K562 (cell line): ENCODE measurements at regions not wholly inside any gene's neighbourhood (a gene's known extent, or its start where the extent isn't known, plus 50 kb on each side); places are given as distances from the start of the nearest gene placed in this dataset.

ENCODE experiments used
- ATAC-seq: fragments of 200-7000 bp; cut with Tn5 transposase; 3 replicates; pipeline ENCODE4 v1.9.1; 2020; ENCODE audit warnings: moderate library complexity
- BruUV-seq: library from RNA; stranded (reverse); fragments of 400-500 nt; replicated peaks from 2 replicates; lab custom pipeline; 2021; lab: Mats Ljungman, UMichigan
- CTCF ChIA-PET: fragments of 300-600 bp; formaldehyde crosslinking; extraction: SDS; loops from one replicate; lab custom pipeline; 2021; ENCODE audit warnings: low intra/inter-chr PET ratio; lab: Yijun Ruan, JAX
- POLR2A ChIA-PET: fragments of 300-600, 350-650 bp; sonication (Branson Sonifier 250); formaldehyde crosslinking; extraction: SDS; loops from one replicate; lab custom pipeline; 2021; ENCODE audit warnings: antibody characterized with exemption, inconsistent platforms; lab: Yijun Ruan, JAX
- DNase-seq, 4 experiments: peaks; one replicate each; pipeline versions ENCODE4 v3.0.0 to v3.0.0-alpha.2; 2011 to 2018; ENCODE audit warnings: low spot score in 3 of 4, mixed read lengths in 3 of 4; ENCODE audit errors: extremely low read depth in 1 of 4
- FAIRE-seq: peaks from 2 replicates; lab custom pipeline; 2011; peaks lifted over from hg19 to GRCh38; lab: Jason Lieb, UNC
- H2AFZ ChIP-seq: 2 replicates; pipeline ENCODE4 v1.6.0; 2011; ENCODE audit warnings: low read depth, low read length, control low read depth, inconsistent platforms
- H3K27ac ChIP-seq: fragments of 200-600 bp; 3 replicates; pipeline ENCODE4 v1.8.0; 2011; ENCODE audit warnings: low read depth, mild to moderate bottlenecking, control low read depth, inconsistent platforms, low read length, moderate library complexity, mixed read lengths; ENCODE audit errors: extremely low read depth
- H3K27me3 ChIP-seq, 2 experiments: fragments of 300-600 bp in 1 of 2; 2 replicates in 1 of 2; 3 replicates in 1 of 2; pipeline versions ENCODE4 v1.6.0 to v1.8.0; 2011; ENCODE audit warnings: inconsistent platforms in 2 of 2, low read length in 2 of 2, mild to moderate bottlenecking in 1 of 2, mixed read lengths in 1 of 2, moderate library complexity in 1 of 2; ENCODE audit not compliant: control insufficient read depth in 2 of 2, insufficient read depth in 2 of 2
- H3K36me3 ChIP-seq: fragments of 300-600 bp; 3 replicates; pipeline ENCODE4 v1.8.0; 2011; ENCODE audit warnings: mild to moderate bottlenecking, low read length, inconsistent platforms; ENCODE audit not compliant: control insufficient read depth, insufficient read depth
- H3K4me1 ChIP-seq, 2 experiments: fragments of 200-600 bp in 1 of 2; replicated peaks in 1 of 2; 2 replicates in 1 of 2; 3 replicates in 1 of 2; pipeline versions ENCODE4 v1.5.1 to v1.8.0; 2011; ENCODE audit warnings: inconsistent platforms in 2 of 2, low read length in 2 of 2, mild to moderate bottlenecking in 1 of 2, mixed read lengths in 1 of 2, moderate library complexity in 1 of 2; ENCODE audit not compliant: control insufficient read depth in 2 of 2, insufficient read depth in 2 of 2
- H3K4me2 ChIP-seq: 2 replicates; pipeline ENCODE4 v1.6.1; 2011; ENCODE audit warnings: low read length, control low read depth, inconsistent platforms, mixed read lengths; ENCODE audit not compliant: insufficient read depth
- H3K4me3 ChIP-seq: fragments of 200-600 bp; sonication (generic), shearing (Covaris generic); 2 replicates; pipeline ENCODE4 v1.5.1; 2016; ENCODE audit warnings: control low read depth, inconsistent platforms
- H3K79me2 ChIP-seq: fragments of 200-600 bp; 3 replicates; pipeline ENCODE4 v1.8.0; 2011; ENCODE audit warnings: low read length, inconsistent platforms; ENCODE audit not compliant: control insufficient read depth, insufficient read depth
- H3K9ac ChIP-seq, 2 experiments: 2 replicates each; pipeline versions ENCODE4 v1.6.0 to v1.6.1; 2011; ENCODE audit warnings: low read depth in 2 of 2, low read length in 2 of 2, control low read depth in 1 of 2, inconsistent platforms in 1 of 2, mild to moderate bottlenecking in 1 of 2, mixed read lengths in 1 of 2; ENCODE audit not compliant: insufficient read depth in 1 of 2
- H3K9me1 ChIP-seq: one replicate; pipeline ENCODE4 v1.6.0; 2011; ENCODE audit warnings: inconsistent platforms, mild to moderate bottlenecking, low read length, moderate library complexity; ENCODE audit not compliant: control insufficient read depth, insufficient read depth
- H3K9me3 ChIP-seq: replicated peaks from 2 replicates; pipeline ENCODE4 v1.5.1; 2011; ENCODE audit warnings: low read depth, low read length, inconsistent platforms; ENCODE audit not compliant: control insufficient read depth, insufficient read depth
- H4K20me1 ChIP-seq: replicated peaks from 2 replicates; pipeline ENCODE4 v1.6.1; 2011; ENCODE audit warnings: low read length, inconsistent platforms, mixed read lengths; ENCODE audit not compliant: control insufficient read depth, insufficient read depth
- C11orf30 ChIP-seq: fragments of 450-650 bp; IDR thresholded peaks from 2 replicates; pipeline ENCODE4 v1.6.1; 2016; ENCODE audit warnings: low read depth, mild to moderate bottlenecking
- EHMT2 ChIP-seq: fragments of 450-650 bp; IDR thresholded peaks from 2 replicates; pipeline ENCODE4 v1.6.1; 2018; ENCODE audit warnings: antibody characterized with exemption
- GTF2F1 ChIP-seq: IDR thresholded peaks from 2 replicates; pipeline ENCODE4 v1.6.1; 2011; ENCODE audit warnings: low read depth, low read length, improper control_type of control experiment
- HDAC2 ChIP-seq: fragments of 450-650 bp; IDR thresholded peaks from 2 replicates; pipeline ENCODE4 v1.6.1; 2016; ENCODE audit warnings: mild to moderate bottlenecking
- HNRNPL ChIP-seq: fragments of 200-400 bp; formaldehyde crosslinking; IDR thresholded peaks from 2 replicates; pipeline ENCODE4 v1.6.1; 2017; ENCODE audit warnings: low read depth, mild to moderate bottlenecking, low read length
- KDM5B ChIP-seq: fragments of 200-600 bp; sonication (generic); IDR thresholded peaks from 2 replicates; pipeline ENCODE4 v1.6.1; 2012; ENCODE audit warnings: low read depth, mild to moderate bottlenecking, moderate library complexity, low read length, control low read depth, inconsistent platforms; ENCODE audit not compliant: insufficient replicate concordance
- MBD2 ChIP-seq: sonication (generic); IDR thresholded peaks from 2 replicates; pipeline ENCODE4 v1.6.1; 2016; ENCODE audit warnings: low read depth, borderline replicate concordance
- MYC ChIP-seq, 2 experiments: fragments of 250-450 bp in 1 of 2; sonication (Bioruptor Pico) in 1 of 2; IDR thresholded peaks; 2 replicates each; pipeline versions ENCODE4 v1.5.1 to v1.6.1; 2012 to 2021; ENCODE audit warnings: low read depth in 2 of 2, borderline replicate concordance in 1 of 2, improper control_type of control experiment in 1 of 2, low read length in 1 of 2, mild to moderate bottlenecking in 1 of 2, moderate library complexity in 1 of 2
- PHF8 ChIP-seq: fragments of 200-600 bp; sonication (generic); IDR thresholded peaks from 2 replicates; pipeline ENCODE4 v1.6.1; 2012; ENCODE audit warnings: mixed run types, mild to moderate bottlenecking, inconsistent platforms, low read length, moderate library complexity, borderline replicate concordance
- RBM15 ChIP-seq: fragments of 200-400 bp; formaldehyde crosslinking; IDR thresholded peaks from 2 replicates; pipeline ENCODE4 v1.6.1; 2018; ENCODE audit warnings: mild to moderate bottlenecking, low read length, moderate library complexity; ENCODE audit not compliant: insufficient read depth
- RFX5 ChIP-seq: IDR thresholded peaks from 2 replicates; pipeline ENCODE4 v1.6.1; 2011; ENCODE audit warnings: low read depth, mild to moderate bottlenecking, improper control_type of control experiment, low read length
- SMAD3 ChIP-seq: fragments of 450-650 bp; formaldehyde crosslinking; conservative IDR thresholded peaks from 2 replicates; pipeline ENCODE4 v1.4.0; 2020; ENCODE audit warnings: mild to moderate bottlenecking
- TRIM24 ChIP-seq, 2 experiments: fragments of 450-650 bp; IDR thresholded peaks; 2 replicates each; pipeline ENCODE4 v1.6.1; 2016
- ZNF696 ChIP-seq: fragments of 250-450 bp; sonication (Bioruptor Pico); conservative IDR thresholded peaks from 2 replicates; pipeline ENCODE4 v1.4.0; 2020; ENCODE audit warnings: mild to moderate bottlenecking, moderate library complexity
- WGBS: fragments of 100-300 bp; shearing (Covaris generic); methylation state at CpG from one replicate; pipeline ENCODE4 v1.1.6; 2016; ENCODE audit warnings: low coverage, mixed read lengths; ENCODE audit not compliant: insufficient coverage; ENCODE audit errors: missing lambda C conversion rate; 5-methylcytosine and 5-hydroxymethylcytosine counted together
- in situ Hi-C: fragments of 300-500 bp; cut with MboI; formaldehyde crosslinking; loops from 4 replicates; pipeline ENCODE4 v1.15.0; 2018; ENCODE audit warnings: inconsistent platforms, mixed read lengths
- intact Hi-C: fragments of 100-400 bp; cut with micrococcal nuclease; formaldehyde crosslinking; loops from 2 replicates; pipeline ENCODE4 v1.14.2; 2022
- TF ChIP-seq, protein P1 (sequence below): fragments of 250-450 bp; sonication (Bioruptor Pico); IDR thresholded peaks from 2 replicates; pipeline ENCODE4 v1.8.0; 2022; ENCODE audit warnings: inconsistent platforms
- TF ChIP-seq, protein P2 (sequence below): fragments of 450-650 bp; IDR thresholded peaks from 2 replicates; pipeline ENCODE4 v1.6.1; 2016; ENCODE audit warnings: missing biosample characterization, missing genetic modification characterization
- TF ChIP-seq, protein P3 (sequence below): fragments of 200-800 bp; sonication (Bioruptor generic); IDR thresholded peaks from 2 replicates; pipeline ENCODE4 v1.6.1; 2016; ENCODE audit warnings: missing genetic modification characterization, missing compliant biosample characterization

DNA sequence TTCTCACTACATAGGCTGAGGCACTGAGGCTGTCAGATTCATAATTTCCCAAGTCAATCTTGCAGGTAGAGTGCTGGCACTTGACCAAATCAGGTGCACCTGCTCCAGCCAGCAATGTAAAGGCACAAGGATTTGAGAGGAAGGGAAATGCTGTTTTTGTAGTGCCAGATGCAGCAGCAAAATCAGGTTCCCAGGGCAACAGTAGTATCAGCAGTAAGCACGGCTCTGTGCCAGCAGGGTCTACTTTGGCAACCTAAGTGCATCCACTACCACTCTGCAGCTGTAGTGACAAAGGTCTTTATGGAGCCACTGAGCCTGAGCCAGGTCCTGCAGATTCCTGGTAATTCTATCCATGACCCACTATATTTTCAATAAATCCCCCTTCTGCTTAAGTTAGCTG is 329.5 kb downstream of the TPBG start:
- DNase-seq: no peak
- Histone ChIP-seq H3K36me3 (no peaks in the 10 kb centered on the region), H4K20me1 (no peaks in the 10 kb centered on the region), H3K79me2 (no peaks in the 10 kb centered on the region), H2AFZ (no peak overlapping the region), H3K9me1 (no peaks in the 10 kb centered on the region), H3K27me3 (no peaks in the 10 kb centered on the region), H3K9me3 (no peaks in the 10 kb centered on the region), H3K9ac (no peak overlapping the region), H3K4me2 (no peak overlapping the region), H3K4me3 (no peak overlapping the region), H3K4me1 (no peaks in the 10 kb centered on the region), H3K27ac (no peak overlapping the region)
- CTCF ChIA-PET: no interaction called here
- 0% methylated on average over 1 of the region's 1 CpG for WGBS
- intact Hi-C loops: no loop called here
- in situ Hi-C loops: no loop called here
- BruUV-seq: no TSS peak
- ATAC-seq: no peak
- TF ChIP-seq MYC (IDR thresholded peaks at IDR 0.05; ENCODE audit: low read depth, low read length) (no peak), MYC (CRISPR knock-in tag; IDR thresholded peaks at IDR 0.05; ENCODE audit: borderline replicate concordance, low read depth) (no peak), SMAD3 (CRISPR knock-in tag) (no peak), PHF8 (no peak), MBD2 (no peak), RBM15 (no peak), TRIM24 (IDR thresholded peaks at IDR 0.05) (no peak), EHMT2 (no peak), C11orf30 (no peak), HDAC2 (no peak), HNRNPL (no peak), GTF2F1 (no peak), KDM5B (no peak), ZNF696 (CRISPR knock-in tag) (no peak), RFX5 (no peak)
- TF ChIP-seq, protein P1, sequence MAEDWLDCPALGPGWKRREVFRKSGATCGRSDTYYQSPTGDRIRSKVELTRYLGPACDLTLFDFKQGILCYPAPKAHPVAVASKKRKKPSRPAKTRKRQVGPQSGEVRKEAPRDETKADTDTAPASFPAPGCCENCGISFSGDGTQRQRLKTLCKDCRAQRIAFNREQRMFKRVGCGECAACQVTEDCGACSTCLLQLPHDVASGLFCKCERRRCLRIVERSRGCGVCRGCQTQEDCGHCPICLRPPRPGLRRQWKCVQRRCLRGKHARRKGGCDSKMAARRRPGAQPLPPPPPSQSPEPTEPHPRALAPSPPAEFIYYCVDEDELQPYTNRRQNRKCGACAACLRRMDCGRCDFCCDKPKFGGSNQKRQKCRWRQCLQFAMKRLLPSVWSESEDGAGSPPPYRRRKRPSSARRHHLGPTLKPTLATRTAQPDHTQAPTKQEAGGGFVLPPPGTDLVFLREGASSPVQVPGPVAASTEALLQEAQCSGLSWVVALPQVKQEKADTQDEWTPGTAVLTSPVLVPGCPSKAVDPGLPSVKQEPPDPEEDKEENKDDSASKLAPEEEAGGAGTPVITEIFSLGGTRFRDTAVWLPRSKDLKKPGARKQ (CRISPR knock-in tag): no peak
- TF ChIP-seq, protein P2, sequence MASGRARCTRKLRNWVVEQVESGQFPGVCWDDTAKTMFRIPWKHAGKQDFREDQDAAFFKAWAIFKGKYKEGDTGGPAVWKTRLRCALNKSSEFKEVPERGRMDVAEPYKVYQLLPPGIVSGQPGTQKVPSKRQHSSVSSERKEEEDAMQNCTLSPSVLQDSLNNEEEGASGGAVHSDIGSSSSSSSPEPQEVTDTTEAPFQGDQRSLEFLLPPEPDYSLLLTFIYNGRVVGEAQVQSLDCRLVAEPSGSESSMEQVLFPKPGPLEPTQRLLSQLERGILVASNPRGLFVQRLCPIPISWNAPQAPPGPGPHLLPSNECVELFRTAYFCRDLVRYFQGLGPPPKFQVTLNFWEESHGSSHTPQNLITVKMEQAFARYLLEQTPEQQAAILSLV (tag): no peak
- TF ChIP-seq, protein P3, sequence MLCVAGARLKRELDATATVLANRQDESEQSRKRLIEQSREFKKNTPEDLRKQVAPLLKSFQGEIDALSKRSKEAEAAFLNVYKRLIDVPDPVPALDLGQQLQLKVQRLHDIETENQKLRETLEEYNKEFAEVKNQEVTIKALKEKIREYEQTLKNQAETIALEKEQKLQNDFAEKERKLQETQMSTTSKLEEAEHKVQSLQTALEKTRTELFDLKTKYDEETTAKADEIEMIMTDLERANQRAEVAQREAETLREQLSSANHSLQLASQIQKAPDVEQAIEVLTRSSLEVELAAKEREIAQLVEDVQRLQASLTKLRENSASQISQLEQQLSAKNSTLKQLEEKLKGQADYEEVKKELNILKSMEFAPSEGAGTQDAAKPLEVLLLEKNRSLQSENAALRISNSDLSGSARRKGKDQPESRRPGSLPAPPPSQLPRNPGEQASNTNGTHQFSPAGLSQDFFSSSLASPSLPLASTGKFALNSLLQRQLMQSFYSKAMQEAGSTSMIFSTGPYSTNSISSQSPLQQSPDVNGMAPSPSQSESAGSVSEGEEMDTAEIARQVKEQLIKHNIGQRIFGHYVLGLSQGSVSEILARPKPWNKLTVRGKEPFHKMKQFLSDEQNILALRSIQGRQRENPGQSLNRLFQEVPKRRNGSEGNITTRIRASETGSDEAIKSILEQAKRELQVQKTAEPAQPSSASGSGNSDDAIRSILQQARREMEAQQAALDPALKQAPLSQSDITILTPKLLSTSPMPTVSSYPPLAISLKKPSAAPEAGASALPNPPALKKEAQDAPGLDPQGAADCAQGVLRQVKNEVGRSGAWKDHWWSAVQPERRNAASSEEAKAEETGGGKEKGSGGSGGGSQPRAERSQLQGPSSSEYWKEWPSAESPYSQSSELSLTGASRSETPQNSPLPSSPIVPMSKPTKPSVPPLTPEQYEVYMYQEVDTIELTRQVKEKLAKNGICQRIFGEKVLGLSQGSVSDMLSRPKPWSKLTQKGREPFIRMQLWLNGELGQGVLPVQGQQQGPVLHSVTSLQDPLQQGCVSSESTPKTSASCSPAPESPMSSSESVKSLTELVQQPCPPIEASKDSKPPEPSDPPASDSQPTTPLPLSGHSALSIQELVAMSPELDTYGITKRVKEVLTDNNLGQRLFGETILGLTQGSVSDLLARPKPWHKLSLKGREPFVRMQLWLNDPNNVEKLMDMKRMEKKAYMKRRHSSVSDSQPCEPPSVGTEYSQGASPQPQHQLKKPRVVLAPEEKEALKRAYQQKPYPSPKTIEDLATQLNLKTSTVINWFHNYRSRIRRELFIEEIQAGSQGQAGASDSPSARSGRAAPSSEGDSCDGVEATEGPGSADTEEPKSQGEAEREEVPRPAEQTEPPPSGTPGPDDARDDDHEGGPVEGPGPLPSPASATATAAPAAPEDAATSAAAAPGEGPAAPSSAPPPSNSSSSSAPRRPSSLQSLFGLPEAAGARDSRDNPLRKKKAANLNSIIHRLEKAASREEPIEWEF (CRISPR knock-in tag): no peak
- POLR2A ChIA-PET: interaction anchor here (1.9 kb wide), 1 partner anchor 10 kb away, joined by 5 read pairs; no protein-coding TSS in a partner anchor
- FAIRE-seq: no peak
